HG03066 (cell line): ENCODE measurements at regions not wholly inside any gene's neighbourhood (a gene's known extent, or its start where the extent isn't known, plus 50 kb on each side); places are given as distances from the start of the nearest gene placed in this dataset.

Experiments used
- ATAC-seq: cut with Tn5 transposase; IDR thresholded peaks from one replicate; pipeline ENCODE4 v1.9.1; 2021; ENCODE audit warnings: low read depth; ENCODE audit not compliant: unreplicated experiment

- no peak for ATAC-seq
Measured at GRCh38 chr2:16134436-16135165, 194.3 kb downstream of the MYCN start.

- ATAC-seq, result no peak
Measured at GRCh38 chr2:16130906-16131400, 190.6 kb downstream of the MYCN start.

- ATAC-seq, result no peak
Measured at GRCh38 chr2:16130541-16130880, 190.2 kb downstream of the MYCN start.

- ATAC-seq, result no peak
Measured at GRCh38 chr2:16129716-16130540, 189.6 kb downstream of the MYCN start.

DNA sequence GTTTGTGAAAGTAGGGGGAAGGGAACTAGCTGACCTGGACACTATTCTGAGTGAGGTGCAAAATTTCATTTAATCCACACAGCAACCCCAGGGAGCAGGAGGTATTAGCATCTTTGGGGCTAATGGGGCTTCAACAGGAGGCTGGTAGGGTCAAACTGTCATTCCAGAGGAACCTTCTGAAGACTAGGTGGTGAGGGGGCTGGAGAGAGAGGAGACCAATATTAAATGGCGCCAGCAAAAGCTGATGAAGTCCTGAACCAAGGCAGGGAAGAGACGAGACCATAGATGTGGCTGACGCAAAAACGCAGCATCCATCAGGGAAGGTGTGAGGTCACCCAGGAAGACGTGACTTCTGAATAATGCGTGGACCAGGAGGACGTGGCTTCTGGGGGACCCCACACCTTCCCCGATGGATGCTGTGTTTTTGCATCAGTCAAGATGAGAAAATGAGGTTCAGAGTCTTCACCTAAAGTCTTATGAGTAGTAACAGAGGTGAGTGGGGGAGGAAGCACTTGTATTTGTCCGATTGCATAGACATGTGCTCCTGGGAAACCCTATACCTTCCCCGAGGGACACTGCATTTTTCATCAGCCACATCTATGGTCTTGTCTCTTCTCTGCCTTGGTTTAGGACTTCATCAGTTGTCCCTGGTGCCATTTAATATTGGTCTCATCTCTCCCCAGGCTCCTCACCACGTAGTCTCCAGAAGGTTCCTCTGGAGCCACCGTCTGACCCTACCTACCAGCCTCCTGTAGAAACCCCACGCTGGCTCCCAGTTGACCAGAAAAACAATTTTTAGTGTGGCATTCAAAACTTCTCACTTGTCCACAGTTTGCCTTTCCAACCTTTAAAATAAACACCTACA is 188.6 kb downstream of the MYCN start:
- no peak for ATAC-seq

- ATAC-seq, result no peak
Measured at GRCh38 chr2:16127958-16128357, 187.6 kb downstream of the MYCN start.

GRCh38 chr2:16127276-16127940 is 187.1 kb downstream of the MYCN start:
- ATAC-seq, result no peak

GRCh38 chr2:16126517-16127275 is 186.3 kb downstream of the MYCN start:
- ATAC-seq, result no peak

GRCh38 chr2:16125614-16126516 is 185.5 kb downstream of the MYCN start:
- no peak for ATAC-seq

DNA sequence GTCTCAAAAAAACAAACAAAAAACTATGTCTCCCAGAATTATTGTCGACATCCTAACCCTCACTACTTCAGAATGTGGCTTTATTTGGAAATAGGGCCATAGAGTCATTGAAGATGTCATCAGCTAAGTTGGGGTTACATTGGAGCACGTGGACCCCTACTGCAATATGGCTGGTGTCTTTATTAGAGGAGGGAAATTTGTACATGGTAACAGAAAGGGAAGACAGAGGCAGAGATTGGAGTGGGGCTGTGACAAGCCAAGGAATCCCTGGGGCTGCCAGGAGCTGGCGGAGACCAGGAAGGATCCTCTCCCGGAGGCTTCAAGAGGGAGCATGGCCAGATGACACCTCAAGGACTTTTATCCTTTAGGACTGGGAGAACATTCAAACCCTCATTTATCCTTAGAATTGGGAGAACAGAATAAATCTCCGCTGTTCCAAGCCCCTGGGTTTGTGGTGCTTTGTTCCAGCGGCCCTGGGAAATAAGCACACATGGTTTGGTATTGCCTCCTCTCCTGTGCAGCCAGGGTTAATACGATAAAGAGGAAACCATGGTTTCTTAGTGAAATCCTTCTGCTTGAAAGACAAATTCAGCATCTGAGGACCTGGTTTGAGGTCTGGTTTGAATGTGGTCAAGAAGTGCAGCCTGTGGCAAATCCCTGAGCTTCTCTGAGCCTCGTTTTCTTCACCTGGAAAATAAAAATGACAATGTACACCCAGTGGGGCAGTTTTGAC is 184.7 kb downstream of the MYCN start:
- ATAC-seq, result no peak

DNA sequence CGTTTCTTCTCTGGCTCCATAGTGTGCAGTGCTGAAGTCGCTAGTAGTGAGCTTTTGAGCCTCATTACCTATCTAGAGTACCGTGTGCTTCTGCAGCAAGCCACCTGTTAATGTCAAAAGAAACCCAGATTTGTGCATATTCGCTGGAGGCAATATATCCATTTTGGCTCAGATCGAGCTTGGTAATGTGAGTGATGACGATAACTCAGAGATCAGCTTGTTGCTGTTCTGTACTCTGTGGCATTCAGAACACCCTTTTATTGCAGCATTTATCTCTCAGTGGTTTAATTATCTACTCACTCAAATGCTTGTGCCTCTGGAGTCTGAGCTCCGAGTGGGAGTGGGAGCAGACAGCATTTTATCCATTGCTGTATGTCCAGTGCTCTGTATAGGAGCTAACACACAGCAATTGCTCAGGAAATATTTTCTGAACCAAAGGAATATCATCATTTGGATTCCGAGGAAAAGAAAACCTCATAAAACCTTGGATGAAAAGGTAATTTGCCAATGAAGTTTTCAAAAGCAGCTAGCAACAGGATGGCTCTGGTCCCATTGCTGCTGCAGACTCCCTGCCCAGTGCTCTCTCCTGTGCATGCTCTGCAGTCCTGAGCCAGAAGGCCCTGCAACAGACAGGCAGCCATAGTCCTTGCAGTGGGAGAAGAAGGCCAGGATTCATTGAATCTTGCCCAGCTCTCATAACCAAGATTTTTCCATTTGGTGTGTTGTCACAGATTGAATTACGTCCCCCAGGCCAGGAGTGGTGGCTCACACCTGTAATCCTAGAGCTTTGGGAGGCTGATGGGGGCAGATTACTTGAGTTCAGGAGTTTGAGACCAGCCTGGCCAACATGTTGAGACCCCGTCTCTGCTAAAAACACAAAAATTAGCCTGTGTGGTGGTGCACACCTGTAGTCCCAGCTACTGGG is 183.8 kb downstream of the MYCN start:
- ATAC-seq, result no peak

DNA sequence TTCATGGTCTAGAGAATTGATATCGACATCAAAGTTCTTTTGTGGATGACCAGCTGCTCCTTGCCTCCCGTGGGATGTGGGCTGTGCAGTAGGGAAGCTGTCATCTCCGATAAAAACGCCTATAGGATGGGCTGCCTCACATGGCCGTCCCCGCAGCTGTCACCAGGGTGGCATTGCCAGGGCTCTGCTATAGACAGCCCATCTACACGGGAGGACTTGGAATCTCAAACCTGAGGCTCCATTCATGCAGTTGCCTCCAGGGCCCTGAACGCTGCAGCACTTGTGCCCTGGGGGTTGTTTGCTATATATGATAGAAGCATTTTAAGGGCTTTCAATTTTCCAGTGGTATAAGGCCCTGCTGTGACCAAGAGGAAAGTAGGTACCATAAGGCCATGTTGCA is 183.1 kb downstream of the MYCN start:
- no peak for ATAC-seq

GRCh38 chr2:16122556-16122955 is 182.2 kb downstream of the MYCN start:
- no peak for ATAC-seq

DNA sequence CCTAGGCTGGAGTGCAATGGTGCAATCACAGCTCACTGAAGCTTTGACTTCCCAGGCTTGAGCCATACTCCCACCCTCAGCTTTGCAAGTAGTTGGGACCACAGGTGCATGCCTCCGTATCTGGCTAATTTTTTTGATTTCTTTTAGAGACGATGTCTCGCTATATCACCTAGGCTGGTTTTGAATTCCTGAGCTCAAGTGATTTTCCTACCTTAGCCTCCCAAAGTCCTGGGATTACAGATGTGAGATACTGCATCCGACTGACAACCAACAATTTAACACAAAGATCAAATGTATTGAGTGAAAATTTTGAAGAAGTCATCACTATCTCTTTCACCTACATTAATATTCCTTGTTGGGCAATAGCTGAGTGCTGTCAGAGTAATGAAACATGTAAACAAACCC is 181.6 kb downstream of the MYCN start:
- no peak for ATAC-seq

GRCh38 chr2:16121231-16121985 is 181.1 kb downstream of the MYCN start:
- ATAC-seq, result no peak

GRCh38 chr2:16120591-16121180 is 180.3 kb downstream of the MYCN start:
- ATAC-seq, result no peak
